Suppressor macrophage treated with lipopolysaccharide for 4 hours (primary cell): ENCODE measurements at regions not wholly inside any gene's neighbourhood (a gene's known extent, or its start where the extent isn't known, plus 50 kb on each side); places are given as distances from the start of the nearest gene placed in this dataset.

Experiments used
- DNase-seq: peaks from one replicate; pipeline ENCODE4 v3.0.0-alpha.2; 2020

DNA sequence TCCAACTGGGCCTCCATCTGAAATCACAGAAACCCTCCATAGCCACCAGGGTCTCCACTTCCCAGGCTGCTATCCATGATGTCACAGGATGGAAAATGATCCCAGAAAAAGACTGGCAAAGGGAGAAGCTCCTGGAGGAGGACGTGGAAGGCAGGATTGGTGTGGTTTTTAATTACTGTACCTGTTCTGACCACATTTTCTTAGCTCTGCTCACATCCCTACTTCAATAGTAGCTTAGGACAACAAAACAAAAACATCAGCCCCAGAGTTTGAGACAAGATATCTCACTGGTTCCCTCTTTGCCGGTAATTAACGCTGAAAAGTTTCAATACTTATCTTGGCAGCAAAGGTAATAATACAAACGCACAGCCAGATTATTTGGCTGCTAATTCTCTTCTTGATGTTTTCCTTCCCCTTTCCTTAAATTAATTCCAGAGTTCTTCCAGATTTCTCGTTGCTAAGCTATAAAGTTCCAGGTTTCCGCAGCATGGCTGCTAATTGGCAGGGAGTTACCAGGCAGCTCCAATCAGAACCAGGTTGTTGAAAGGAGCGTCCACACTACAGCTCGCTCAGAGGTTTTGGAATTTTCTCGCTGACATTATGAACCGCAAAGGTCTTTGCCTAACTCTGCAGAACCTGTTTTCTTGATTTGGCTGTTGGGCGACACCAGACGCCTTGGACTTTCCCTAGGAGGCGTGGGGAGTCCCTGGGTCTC lies 263.4 kb downstream of the MRTFB start:
- no peak for DNase-seq

DNA sequence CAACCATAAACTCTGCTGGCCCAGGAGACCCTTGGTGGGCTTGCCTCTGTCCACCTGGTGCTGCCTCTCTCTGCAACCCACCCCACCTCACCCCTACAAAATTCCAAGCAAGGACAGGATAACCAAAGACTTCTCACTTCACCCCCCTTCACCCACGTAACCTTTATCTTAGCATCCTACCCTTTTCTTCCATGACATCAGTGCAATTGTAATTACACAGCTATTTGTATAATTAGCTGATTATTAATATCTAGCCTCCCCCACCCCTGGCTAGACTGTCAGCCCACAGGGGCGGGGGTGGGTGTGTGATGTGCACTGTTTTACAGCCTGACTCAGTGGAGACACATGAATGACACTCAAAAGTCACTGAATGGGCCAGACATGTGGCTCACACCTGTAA lies 262.2 kb downstream of the MRTFB start:
- DNase-seq, result no peak

DNA sequence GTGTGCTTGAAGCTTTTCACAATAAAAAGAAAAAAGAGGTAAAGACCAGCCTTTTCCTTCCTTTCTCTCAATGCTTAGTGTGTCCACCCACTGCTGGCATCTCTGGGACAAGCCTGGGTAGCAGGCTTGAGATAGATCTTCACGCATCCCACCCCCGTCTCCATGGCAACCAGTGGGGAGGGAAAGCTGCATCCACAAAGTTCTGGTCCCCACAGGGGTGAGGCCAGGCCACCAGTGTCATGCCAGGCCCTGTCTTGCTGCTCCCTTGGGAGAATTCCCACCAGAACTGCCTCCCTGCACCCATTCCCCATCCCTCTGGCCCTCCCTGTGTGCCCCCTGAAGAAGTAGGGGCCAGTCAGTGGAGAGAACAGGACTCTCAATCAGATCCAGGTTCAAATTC lies 259.9 kb downstream of the MRTFB start:
- no peak for DNase-seq

DNA sequence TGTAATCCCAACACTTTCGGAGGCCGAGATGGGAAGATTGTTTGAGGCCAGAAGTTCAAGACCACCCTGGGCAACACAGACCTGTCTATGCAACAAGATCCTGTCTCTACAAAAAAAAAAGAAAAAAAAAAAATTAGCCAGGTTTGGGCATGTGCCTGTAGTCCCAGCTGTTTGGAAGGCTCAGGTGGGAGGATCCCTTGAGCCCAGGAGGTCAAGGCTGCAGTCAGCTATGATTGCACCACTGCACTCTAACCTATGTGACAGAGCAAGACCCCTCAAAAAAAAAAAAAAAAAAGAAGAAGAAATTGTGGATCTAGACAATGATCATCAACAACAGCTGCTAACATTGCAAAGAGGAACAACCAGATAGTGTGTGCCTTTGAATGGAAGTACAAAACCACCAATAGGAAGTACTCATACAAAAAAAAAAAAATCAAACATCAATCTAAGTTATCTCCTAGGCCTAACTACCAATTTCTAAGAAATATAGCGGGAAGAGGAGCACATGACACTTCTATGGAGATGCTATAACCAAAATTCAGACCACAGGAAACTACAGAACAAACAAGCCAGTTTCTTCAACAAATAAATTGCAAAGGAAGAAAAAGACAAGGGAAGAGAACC lies 258.7 kb downstream of the MRTFB start:
- no peak for DNase-seq

DNA sequence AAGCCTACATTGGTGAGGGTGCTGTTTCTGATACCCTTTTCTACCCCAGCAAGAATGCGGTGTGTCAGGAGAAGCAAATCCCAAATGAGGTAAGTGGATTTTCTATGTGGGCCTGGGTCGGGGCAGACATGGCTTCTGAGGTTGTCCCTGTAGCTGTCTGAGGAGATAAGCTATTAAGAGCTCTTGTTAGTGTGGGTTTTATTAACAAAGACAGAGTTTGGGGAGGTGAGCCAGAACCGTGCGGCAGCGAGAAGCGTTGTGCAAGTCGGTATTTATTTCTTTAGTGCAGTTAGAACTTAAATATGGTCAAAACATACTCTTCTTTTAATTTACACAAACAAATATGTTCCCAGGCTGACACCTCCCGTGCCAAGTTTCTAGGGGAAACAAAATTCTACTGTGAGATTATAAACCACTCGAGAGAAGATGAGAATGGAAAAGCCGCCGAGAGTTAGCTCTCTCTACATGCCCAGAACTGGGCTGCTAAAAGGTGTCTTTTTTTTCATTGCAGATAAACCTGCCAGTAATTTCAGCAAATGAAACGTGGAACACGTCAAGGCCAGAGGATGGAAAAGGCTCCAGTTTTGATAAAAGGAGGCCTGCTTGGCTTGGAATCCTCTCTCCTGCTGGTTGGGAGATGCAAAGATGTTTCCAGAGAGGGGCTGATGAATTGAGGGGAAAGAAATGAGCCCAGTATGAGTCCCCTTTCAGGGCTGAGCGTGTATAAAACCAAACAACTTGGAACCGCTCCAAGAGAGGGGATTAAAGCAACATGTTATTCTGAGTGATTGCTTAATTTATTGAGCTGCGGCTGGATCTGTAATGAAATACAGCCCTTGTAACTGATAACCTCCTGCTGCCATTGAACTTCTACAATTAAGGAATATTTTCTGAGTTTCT lies 254.6 kb downstream of the MRTFB start:
- DNase-seq, result no peak

DNA sequence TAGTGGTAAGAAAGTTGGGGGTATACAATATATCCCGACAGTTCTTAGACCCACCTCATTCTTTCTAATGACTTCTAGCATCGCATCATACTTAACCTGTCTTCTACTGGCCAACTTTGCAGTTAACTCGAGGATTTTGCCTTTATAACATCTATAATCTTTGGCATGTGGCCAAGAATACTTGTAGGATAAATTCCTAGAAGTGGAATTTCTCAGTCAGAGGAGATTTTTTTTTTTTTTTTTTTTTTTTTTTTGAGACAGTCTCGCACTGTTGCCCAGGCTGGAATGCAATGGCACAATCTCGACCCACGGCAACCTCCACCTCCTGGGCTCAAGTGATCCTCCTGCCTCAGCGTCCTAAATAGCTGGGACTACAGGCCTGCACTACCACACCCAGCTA lies 253.5 kb downstream of the MRTFB start:
- DNase-seq, result no peak

DNA sequence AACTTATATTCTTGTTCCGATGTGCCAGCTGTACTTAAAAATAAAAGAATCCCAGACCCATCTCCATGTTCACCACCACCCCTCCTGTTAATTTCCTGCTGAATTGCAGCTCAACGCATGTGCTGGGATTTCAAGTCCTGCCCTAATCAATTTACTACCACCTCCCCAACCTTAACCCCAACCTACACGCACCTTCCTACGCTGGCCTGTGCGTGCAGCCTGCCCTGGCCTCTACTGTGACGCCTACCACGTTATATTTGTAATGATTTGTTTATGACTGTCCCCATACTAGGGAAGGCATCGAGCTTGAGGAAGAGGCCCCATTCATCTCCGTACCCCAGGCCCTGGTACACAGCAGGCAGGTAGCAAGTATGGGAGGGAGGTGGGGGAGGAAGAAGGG lies 251.1 kb downstream of the MRTFB start:
- no peak for DNase-seq

DNA sequence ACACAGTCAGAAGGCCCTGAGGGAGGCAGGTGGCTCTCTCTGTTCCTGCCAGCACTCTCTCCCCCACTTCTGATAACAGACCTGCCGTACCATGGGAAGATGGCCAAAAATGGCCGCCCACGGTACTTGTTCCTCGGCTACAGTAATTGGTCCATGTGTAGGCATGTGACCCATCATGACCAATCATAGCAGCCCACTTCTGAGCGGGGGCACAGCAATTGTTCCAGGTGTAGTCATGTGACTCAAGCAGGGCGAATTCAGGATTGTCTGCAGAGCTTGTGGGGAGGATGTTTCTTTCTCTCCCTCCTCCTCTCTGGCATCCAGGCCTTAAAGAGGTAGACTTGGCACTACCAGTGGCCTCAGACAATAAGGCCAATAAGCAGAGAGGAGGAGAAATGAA lies 250.4 kb downstream of the MRTFB start:
- DNase-seq, result no peak

DNA sequence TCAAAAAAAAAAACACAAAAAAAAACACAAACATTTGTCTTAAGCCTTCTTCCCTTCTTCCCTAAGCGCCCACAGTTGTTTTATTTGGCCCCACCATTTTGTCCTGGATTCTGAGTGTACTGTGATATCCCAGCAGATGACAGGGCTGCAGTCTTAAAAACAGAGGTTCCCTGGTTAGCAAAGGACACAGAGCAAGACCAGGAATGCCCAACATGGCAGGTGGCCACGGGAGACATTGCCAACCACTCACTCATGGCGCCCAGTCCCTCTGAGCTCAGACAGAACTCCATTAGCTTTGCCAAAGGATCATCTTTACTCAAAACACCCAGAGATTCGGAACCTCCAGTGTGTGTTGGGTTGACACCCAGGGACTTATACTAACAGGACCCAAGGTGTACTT lies 249.3 kb downstream of the MRTFB start:
- DNase-seq, result no peak
